ENCODE measurements at regions not wholly inside any gene's neighbourhood (a gene's known extent, or its start where the extent isn't known, plus 50 kb on each side); places are given as distances from the start of the nearest gene placed in this dataset.

- no peak for FAIRE-seq
Measured at GRCh38 chr6:169079650-169080049, 174.0 kb downstream of the THBS2 start.

GRCh38 chr6:169078399-169079145 is 175.1 kb downstream of the THBS2 start:
- POLR2A ChIA-PET, result no interaction called here
- Histone ChIP-seq H3K27ac (no peak overlapping the region), H3K4me1 (no peaks in the 10 kb centered on the region; the same call in 2 of the 3 replicates), H3K4me3 (no peak overlapping the region), H3K9me3 (no peaks in the 10 kb centered on the region), H3K4me2 (no peak overlapping the region)
- CTCF ChIA-PET, result no interaction called here
- TF ChIP-seq TFCP2L1 (CRISPR knock-in tag; IDR thresholded peaks at IDR 0.05), result no peak
- no peak for TF ChIP-seq RAD21 (conservative IDR thresholded peaks at IDR 0.05 in 1 of 2, IDR thresholded peaks at IDR 0.05 in 1 of 2)
- TF ChIP-seq REST (IDR thresholded peaks at IDR 0.05), result no peak
- no peak for TF ChIP-seq RCOR1 (IDR thresholded peaks at IDR 0.05; ENCODE audit: low read depth, low read length)
- no peak for ATAC-seq
- WGBS (ENCODE audit: missing lambda C conversion rate), result 64% methylated on average over 7 of the region's 7 CpGs
- FAIRE-seq, result no peak
- DNase-seq (ENCODE audit: low read depth in 1 of 2, low spot score in 1 of 2), result no peak

More at GRCh38 chr6:169079650-169080049, 174.0 kb downstream of the THBS2 start:
- Histone ChIP-seq H3K4me2 (no peak overlapping the region), H3K4me1 (no peaks in the 10 kb centered on the region), H3K9me3 (no peaks in the 10 kb centered on the region), H3K27ac (no peak overlapping the region), H3K4me3 (no peak overlapping the region)
- WGBS (ENCODE audit: missing lambda C conversion rate), result 33% methylated on average over 3 of the region's 3 CpGs
- ChIA-PET CTCF (no interaction called here), POLR2A (no interaction called here)
- no peak for DNase-seq (ENCODE audit: low read depth in 1 of 2, low spot score in 1 of 2)
- ATAC-seq, result no peak
- TF ChIP-seq EP300 (IDR thresholded peaks at IDR 0.05) (no peak), HEYL (CRISPR knock-in tag; IDR thresholded peaks at IDR 0.05) (no peak), EHMT2 (IDR thresholded peaks at IDR 0.05; ENCODE audit: low read depth) (no peak), POLR2A (IDR thresholded peaks at IDR 0.05; ENCODE audit: low read length) (no peak), HOXA7 (CRISPR knock-in tag; IDR thresholded peaks at IDR 0.05) (no peak), USF2 (IDR thresholded peaks at IDR 0.05) (no peak)

- Histone ChIP-seq H3K4me1 (peaks cover 18% of the 10 kb centered on the region), H3K4me3 (no peak overlapping the region), H3K4me2 (no peak overlapping the region), H3K9me3 (no peaks in the 10 kb centered on the region), H3K27ac (no peak overlapping the region)
- ChIA-PET CTCF (interaction anchor here (1.9 kb wide), 1 partner anchor 20 kb away, joined by 6 read pairs; no protein-coding TSS in a partner anchor), POLR2A (no interaction called here)
- no peak for DNase-seq (ENCODE audit: low read depth in 1 of 2, low spot score in 1 of 2)
- ATAC-seq, result no peak
- WGBS (ENCODE audit: missing lambda C conversion rate), result 100% methylated on average over 6 of the region's 9 CpGs
- no peak for FAIRE-seq
- TF ChIP-seq GATA3 (IDR thresholded peaks at IDR 0.05; ENCODE audit: borderline replicate concordance), result no peak
- peak; percentile 4 for TF ChIP-seq MAFK (IDR thresholded peaks at IDR 0.05; ENCODE audit: partially characterized antibody)
Measured at GRCh38 chr6:169075915-169076654, 177.6 kb downstream of the THBS2 start.

- Histone ChIP-seq H3K27ac (peak overlapping the region in 1 of 2 experiments; percentile 50; a peak in 1 of 6 replicates), H3K4me1 (peaks cover 20% of the 10 kb centered on the region), H3K4me3 (no peak overlapping the region), H3K4me2 (no peak overlapping the region), H3K9me3 (no peaks in the 10 kb centered on the region)
- no peak for ATAC-seq
- POLR2A ChIA-PET, result no interaction called here
- no peak for FAIRE-seq
- DNase-seq (ENCODE audit: low read depth in 1 of 2, low spot score in 1 of 2), result no peak
- 71% methylated on average over 19 of the region's 19 CpGs for WGBS (ENCODE audit: missing lambda C conversion rate)
- TF ChIP-seq CHD2 (IDR thresholded peaks at IDR 0.05; ENCODE audit: low read length, partially characterized antibody) (no peak), ZFP36 (IDR thresholded peaks at IDR 0.05; ENCODE audit: borderline replicate concordance, partially characterized antibody) (no peak), NFE2L2 (conservative IDR thresholded peaks at IDR 0.05; ENCODE audit: low read length) (no peak), HMGXB4 (CRISPR knock-in tag; IDR thresholded peaks at IDR 0.05; ENCODE audit: borderline replicate concordance) (no peak), HDAC2 (IDR thresholded peaks at IDR 0.05) (no peak), GATA3 (IDR thresholded peaks at IDR 0.05; ENCODE audit: borderline replicate concordance) (no peak), MAZ (IDR thresholded peaks at IDR 0.05; ENCODE audit: borderline replicate concordance, low read depth, low read length) (no peak), BHLHE40 (IDR thresholded peaks at IDR 0.05; ENCODE audit: low read depth, low read length) (no peak), MAX (IDR thresholded peaks at IDR 0.05) (no peak)
- CTCF ChIA-PET, result interaction anchor here (1.9 kb wide), 1 partner anchor 20 kb away, joined by 6 read pairs; no protein-coding TSS in a partner anchor
Measured at GRCh38 chr6:169075211-169075914, 178.3 kb downstream of the THBS2 start.

All from A549 (cell line).